SHP77 (cell line): ENCODE measurements at regions not wholly inside any gene's neighbourhood (a gene's known extent, or its start where the extent isn't known, plus 50 kb on each side); places are given as distances from the start of the nearest gene placed in this dataset.
A peak's percentile ranks its signal among the peaks of the same experiment; 100 is the strongest.

Experiments used
- DNase-seq, 2 experiments: peaks; one replicate each; lab custom pipeline; 2025; lab: John Stamatoyannopoulos, UW

GRCh38 chr16:51665436-51665998 lies 514.4 kb upstream of the SALL1 start:
- no peak for DNase-seq

DNA sequence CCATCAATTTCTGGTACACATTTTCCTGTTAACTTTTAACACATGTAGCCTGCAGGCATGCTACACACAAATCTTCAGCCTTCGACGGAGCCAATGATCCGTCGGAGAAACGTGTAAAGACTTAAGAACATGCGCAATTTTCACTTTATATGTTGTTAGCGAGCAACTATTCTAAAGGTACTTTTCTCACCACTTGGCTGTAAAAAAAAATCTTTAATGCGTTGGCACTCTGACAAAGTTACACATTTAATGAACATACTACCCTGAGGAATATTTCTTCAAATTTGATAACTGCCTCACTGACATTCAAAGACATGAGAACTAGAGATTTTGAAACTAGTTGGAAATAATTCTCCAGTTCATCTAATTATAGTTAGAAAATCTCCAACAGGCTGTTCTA lies 507.5 kb upstream of the SALL1 start:
- no peak for DNase-seq

GRCh38 chr16:51657848-51658247 lies 506.8 kb upstream of the SALL1 start:
- DNase-seq = peak in 1 of 2 experiments; percentile 6

DNA sequence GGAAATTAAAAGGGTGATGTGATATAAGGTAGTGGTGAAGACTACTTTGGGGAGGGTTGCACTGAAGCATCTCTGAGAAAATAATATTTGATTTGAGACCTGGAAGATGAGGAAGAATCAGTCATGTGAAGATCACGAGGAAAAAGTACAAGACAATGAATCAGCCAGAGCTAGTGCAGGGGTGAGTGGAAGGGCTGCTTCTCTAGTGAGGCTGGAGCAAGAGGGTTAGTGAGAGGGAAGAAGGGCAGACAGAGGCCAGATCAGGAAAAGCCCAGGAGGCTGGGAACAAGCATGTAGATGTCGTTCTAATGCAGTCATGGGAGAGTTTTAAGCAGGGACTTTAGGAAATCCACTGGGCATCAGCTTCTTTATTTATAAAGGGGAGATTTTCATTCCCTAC lies 504.2 kb upstream of the SALL1 start:
- DNase-seq = no peak

DNA sequence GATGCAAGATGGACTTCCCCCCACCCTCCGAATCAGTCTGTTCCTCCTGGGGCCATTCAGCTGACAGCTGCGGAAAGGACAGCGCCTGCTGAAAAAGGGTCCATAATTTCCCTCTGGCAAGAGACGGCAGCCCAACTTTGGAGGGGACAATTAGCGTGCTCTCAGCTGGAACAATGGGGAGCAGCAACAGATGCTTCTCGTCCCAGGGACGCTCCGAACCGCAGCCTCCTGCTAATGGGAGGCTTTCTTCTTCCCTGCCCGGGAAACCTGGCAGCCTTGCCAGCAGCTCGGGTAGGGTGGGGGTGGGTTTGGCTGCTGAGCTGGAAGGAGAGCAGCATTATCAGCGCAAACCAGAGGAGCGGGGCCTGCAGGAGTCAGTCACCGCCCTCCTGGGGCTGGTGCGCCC lies 500.0 kb upstream of the SALL1 start:
- no peak for DNase-seq

- DNase-seq = no peak
Measured at GRCh38 chr16:51649631-51650030, 498.6 kb upstream of the SALL1 start.

GRCh38 chr16:51648526-51648925 lies 497.5 kb upstream of the SALL1 start:
- no peak for DNase-seq

- no peak for DNase-seq
Measured at GRCh38 chr16:51641191-51641765, 490.2 kb upstream of the SALL1 start.

- no peak for DNase-seq
Measured at GRCh38 chr16:51640196-51640595, 489.1 kb upstream of the SALL1 start.

DNA sequence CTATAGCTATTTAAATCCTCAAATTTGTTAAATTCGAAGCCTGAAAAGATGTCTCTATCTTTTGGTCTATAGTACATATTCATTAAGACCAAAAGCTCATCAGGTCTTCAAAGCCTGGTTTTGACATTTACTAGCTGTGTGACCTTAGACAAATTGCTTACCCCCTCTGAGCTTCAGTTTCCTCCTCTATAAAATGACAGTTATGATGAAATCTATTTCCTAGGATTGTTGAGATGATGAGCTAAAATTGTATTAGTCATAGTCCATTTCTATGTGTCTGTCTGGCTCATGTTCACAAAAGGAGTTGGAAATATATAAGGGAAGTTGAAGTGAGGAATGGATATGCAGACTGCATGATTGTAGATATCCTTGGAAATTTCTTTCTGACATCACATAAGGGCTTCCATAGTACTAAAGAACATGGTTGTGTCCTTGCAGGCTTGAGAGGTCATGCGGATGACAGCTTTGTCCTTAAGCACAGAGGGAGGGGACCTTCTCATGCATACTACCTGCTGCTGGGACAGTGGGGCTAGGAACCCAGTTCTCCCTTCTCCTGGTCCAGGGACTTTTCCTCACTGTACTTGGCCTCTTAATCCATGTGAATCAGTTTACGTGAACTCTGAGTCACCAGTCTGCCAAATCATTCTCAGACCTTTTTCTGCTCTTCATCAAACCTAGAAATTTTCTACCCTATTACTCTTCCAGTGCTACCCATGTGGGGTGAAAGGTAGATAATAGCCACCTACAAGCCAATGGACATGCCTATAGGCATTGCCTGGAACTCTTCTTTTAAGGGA lies 487.5 kb upstream of the SALL1 start:
- no peak for DNase-seq

- DNase-seq = no peak
Measured at GRCh38 chr16:51637770-51638094, 486.7 kb upstream of the SALL1 start.

DNA sequence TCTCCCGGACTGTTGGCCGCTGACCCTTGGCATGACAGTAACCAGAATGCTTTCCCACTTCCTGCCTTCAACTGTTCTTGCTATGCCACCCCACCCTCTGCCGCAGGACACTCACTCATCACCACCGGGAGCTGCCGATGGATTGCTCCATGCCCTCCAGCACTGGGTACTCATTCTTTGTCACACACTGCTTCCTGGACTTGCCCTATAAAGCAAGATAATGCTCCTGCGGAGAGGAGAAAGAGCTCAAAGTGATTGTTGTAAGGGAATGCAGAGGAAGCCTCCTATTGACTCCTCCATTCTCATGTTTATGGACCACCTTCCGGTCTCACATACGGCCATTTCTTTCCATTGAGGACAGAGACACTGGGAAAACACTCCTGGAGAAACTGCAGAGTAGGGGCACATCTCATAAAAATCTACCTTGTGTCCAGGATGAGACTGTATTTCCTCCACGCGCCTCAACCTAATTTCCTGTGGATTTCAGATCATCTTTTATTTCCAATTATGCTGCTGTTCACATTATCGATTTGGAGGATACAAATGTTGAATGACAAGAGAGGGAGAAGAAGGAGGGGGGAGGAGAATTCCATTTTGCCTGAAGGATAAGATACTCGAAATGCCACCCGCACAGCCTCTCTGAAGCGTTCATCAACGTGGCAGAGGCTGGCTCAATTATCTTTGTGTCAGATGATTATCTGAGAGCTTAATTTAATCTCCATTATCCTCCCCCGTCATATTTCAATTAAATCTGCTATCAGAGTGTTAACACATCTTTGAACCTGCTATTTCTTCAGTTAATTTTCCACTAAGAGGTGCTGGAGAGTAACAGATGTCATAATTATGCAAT lies 486.1 kb upstream of the SALL1 start:
- no peak for DNase-seq

- DNase-seq = no peak
Measured at GRCh38 chr16:51635181-51635580, 484.1 kb upstream of the SALL1 start.

DNA sequence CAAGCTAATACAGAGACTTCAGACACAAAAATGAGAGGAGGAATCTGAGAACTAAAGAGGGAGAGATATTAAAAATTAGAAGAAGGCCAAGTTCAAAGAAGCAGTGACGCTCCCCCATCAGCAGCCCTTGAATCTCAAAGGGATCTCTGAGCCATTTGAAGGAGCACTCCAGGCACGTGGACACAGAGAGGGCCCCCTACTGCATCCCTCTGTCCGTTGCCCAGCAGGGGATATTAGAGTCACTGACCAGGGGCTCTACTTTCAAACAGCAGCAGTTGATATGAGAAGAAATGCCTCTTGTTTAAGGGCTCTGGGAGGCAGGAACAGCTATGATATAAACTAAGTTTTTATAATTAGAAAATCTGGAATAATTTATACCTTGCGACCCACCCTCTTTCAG lies 479.0 kb upstream of the SALL1 start:
- no peak for DNase-seq

- no peak for DNase-seq
Measured at GRCh38 chr16:51629576-51629975, 478.5 kb upstream of the SALL1 start.

GRCh38 chr16:51624080-51624775 lies 473.2 kb upstream of the SALL1 start:
- no peak for DNase-seq

DNA sequence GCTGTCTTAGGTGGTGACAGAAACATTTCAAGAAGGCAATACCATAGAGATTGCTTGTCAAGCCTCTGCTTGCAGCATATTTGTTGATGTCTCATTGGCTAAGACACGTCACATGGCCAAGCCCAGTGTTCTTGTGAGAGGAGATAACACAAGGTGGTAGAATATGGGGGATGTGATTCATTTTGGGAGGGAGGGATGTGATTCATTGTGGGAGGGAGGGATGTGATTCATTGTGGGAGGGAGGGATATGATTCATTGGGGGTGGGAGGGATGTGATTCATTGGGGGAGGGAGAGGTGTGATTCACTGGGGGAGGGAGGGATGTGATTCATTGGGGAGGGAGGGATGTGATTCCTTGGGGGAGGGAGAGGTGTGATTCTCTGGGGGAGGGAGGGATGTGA lies 470.5 kb upstream of the SALL1 start:
- no peak for DNase-seq

GRCh38 chr16:51615141-51615540 lies 464.1 kb upstream of the SALL1 start:
- DNase-seq = no peak

GRCh38 chr16:51607201-51607651 lies 456.2 kb upstream of the SALL1 start:
- DNase-seq = no peak

- DNase-seq = no peak
Measured at GRCh38 chr16:51596247-51596646, 445.2 kb upstream of the SALL1 start.

GRCh38 chr16:51592535-51593300 lies 441.6 kb upstream of the SALL1 start:
- DNase-seq = peak; percentile 9 to 13
